Progenitor cell of endocrine pancreas (in vitro differentiated cells): ENCODE measurements at regions not wholly inside any gene's neighbourhood (a gene's known extent, or its start where the extent isn't known, plus 50 kb on each side); places are given as distances from the start of the nearest gene placed in this dataset.
A peak's percentile ranks its signal among the peaks of the same experiment; 100 is the strongest.
"Not testable (repeated sequence)": the region's sequence is repeated elsewhere in the genome, so short reads cannot be mapped to it uniquely, and the experiment has no call there.

ENCODE experiments used
- DNase-seq: peaks from one replicate; pipeline ENCODE4 v3.0.0; 2021; ENCODE audit warnings: low spot score; ENCODE audit not compliant: unreplicated experiment
- H3K27ac Mint-ChIP-seq: 2 replicates; pipeline ENCODE4 v1.8.0; 2021; ENCODE audit warnings: mild to moderate bottlenecking, moderate library complexity, mixed read lengths
- H3K27me3 Mint-ChIP-seq: 2 replicates; pipeline ENCODE4 v1.8.0; 2021; ENCODE audit warnings: mixed read lengths
- H3K36me3 Mint-ChIP-seq: 2 replicates; pipeline ENCODE4 v1.8.0; 2022; ENCODE audit warnings: mixed read lengths; ENCODE audit not compliant: insufficient read depth
- H3K4me1 Mint-ChIP-seq: 2 replicates; pipeline ENCODE4 v1.8.0; 2021; ENCODE audit warnings: low read depth, mixed read lengths
- H3K4me3 Mint-ChIP-seq: 2 replicates; pipeline ENCODE4 v1.8.0; 2021; ENCODE audit warnings: low read depth, mild to moderate bottlenecking, moderate library complexity, mixed read lengths
- H3K9me3 Mint-ChIP-seq: 2 replicates; pipeline ENCODE4 v1.8.0; 2021; ENCODE audit warnings: low read depth, mixed read lengths
- TF ChIP-seq, protein P1 (sequence below): fragments of 200-600 bp; sonication (generic); IDR thresholded peaks from one replicate; pipeline ENCODE4 v1.5.0; 2021; ENCODE audit warnings: antibody characterized with exemption, mild to moderate bottlenecking; ENCODE audit not compliant: unreplicated experiment

DNA sequence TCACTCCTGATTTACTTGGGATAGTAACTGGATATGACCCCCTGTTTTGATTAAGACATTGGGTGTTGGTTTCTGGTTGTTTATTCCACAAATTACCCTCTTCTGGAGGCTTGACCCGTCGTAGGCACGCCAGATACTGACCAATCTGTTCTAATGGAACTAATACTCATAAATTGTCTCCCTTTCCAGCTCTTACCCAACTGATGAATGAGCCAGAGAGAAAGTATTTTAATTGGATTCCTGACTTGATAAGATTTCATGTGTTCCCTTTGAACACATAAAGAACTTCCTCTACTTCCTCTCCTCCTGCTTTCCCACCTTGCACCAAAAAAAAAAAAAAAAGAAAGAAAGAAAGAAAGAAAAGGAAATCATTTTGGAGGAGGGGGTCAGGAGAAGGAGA lies 340.9 kb downstream of the PCNX1 start:
- DNase-seq = no peak
- Mint-ChIP-seq H3K27ac (peak overlapping the region; percentile 45), H3K4me3 (no peak overlapping the region), H3K4me1 (peaks cover 3% of the 10 kb centered on the region), H3K27me3 (no peaks in the 10 kb centered on the region), H3K36me3 (no peaks in the 10 kb centered on the region), H3K9me3 (peaks cover 8% of the 10 kb centered on the region)
- TF ChIP-seq, protein P1, sequence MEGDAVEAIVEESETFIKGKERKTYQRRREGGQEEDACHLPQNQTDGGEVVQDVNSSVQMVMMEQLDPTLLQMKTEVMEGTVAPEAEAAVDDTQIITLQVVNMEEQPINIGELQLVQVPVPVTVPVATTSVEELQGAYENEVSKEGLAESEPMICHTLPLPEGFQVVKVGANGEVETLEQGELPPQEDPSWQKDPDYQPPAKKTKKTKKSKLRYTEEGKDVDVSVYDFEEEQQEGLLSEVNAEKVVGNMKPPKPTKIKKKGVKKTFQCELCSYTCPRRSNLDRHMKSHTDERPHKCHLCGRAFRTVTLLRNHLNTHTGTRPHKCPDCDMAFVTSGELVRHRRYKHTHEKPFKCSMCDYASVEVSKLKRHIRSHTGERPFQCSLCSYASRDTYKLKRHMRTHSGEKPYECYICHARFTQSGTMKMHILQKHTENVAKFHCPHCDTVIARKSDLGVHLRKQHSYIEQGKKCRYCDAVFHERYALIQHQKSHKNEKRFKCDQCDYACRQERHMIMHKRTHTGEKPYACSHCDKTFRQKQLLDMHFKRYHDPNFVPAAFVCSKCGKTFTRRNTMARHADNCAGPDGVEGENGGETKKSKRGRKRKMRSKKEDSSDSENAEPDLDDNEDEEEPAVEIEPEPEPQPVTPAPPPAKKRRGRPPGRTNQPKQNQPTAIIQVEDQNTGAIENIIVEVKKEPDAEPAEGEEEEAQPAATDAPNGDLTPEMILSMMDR = no peak

DNA sequence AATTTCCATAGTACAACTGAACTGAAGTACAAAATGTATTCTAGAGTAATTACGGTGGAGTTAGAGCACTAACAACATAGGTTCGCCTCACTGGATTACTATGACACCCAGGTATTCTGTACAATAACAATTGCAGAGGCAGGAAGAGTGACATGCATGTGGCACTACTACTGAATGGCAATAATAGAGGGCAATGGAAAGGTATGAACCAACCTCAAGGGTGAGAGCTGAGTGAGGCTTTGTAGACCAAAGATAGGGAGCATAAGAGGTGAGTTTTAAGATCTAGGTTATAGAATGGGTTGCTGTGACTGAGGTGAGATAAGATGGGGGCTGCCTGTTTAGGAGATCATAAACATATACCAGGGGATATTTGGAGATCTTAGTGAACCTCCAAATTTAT lies 343.1 kb downstream of the PCNX1 start:
- Mint-ChIP-seq H3K27ac (no peak overlapping the region), H3K4me1 (peaks cover 3% of the 10 kb centered on the region), H3K36me3 (no peaks in the 10 kb centered on the region), H3K27me3 (no peaks in the 10 kb centered on the region), H3K4me3 (no peak overlapping the region), H3K9me3 (peaks cover 8% of the 10 kb centered on the region)
- TF ChIP-seq, protein P1 = no peak
- no peak for DNase-seq

DNA sequence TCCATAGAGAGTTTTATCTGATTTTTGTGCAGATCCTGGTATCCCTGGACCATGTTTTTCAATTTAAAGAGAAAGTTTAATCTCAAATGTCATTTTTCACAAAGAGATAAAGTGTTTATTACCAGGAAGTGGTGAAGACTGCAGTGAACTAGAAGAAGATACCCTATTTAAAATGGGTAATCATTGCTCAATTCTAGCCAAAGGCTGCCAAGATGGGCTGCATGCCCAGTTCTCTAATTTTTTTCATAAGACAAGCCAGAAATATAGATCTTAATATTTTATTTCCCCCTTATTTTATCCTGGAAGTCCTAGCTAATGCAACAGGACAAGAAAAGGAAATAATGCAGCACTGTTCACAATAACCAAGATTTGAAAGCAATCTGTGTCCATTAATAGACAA lies 343.5 kb downstream of the PCNX1 start:
- Mint-ChIP-seq H3K36me3 (no peaks in the 10 kb centered on the region), H3K4me3 (no peak overlapping the region)

DNA sequence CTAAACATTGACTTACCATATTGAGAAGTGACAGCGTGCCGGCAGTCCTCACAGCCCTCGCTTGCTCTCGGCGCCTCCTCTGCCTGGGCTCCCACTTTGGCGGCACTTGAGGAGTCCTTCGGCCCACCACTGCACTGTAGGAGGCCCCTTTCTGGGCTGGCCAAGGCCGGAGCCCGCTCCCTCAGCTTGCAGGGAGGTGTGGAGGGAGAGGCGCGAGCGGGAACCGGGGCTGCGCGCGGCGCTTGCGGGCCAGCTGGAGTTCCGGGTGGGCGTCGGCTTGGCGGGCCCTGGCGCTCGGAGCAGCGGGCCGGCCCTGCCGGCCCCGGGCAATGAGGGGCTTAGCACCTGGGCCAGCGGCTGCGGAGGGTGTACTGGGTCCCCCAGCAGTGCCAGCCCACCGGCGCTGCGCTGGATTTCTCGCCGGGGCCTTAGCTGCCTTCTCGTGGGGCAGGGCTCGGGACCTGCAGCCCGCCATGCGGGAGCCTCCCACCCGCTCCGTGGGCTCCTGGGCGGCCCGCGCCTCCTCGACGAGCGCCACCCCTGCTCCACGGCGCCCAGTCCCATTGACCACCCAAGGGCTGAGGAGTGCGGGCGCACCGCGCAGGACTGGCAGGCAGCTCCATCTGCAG lies 346.9 kb downstream of the PCNX1 start:
- not testable (repeated sequence) for H3K27me3 Mint-ChIP-seq, H3K27ac Mint-ChIP-seq, H3K36me3 Mint-ChIP-seq, H3K4me1 Mint-ChIP-seq, DNase-seq
- peak overlapping the region; percentile 15 for H3K4me3 Mint-ChIP-seq
- H3K9me3 Mint-ChIP-seq = peaks cover 12% of the 10 kb centered on the region

More for the DNA sequence above, 343.5 kb downstream of the PCNX1 start:
- peaks cover 3% of the 10 kb centered on the region for H3K4me1 Mint-ChIP-seq
- no peaks in the 10 kb centered on the region for H3K27me3 Mint-ChIP-seq
- H3K9me3 Mint-ChIP-seq = peaks cover 9% of the 10 kb centered on the region
- DNase-seq = no peak
- no peak overlapping the region for H3K27ac Mint-ChIP-seq
- TF ChIP-seq, protein P1 = no peak

DNA sequence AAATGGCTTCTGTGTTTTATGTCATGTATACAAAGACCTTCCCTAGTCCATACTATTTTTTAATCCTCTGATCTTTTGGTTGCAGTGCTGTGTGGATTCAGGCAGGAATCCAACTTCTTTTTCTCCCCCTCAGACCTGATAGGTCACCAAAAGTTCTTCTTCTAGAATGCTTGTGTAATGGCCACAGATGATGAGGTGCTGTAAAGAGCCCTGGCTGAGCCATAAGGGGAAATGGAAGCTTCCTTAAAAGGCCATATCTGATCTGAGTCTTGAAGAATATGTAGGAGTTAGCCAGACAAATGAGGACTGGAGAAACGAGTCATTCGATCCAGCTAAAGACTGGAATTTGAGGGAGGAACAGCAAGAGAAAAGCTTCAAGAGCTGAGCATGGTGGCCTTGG lies 353.9 kb downstream of the PCNX1 start:
- Mint-ChIP-seq H3K4me3 (no peak overlapping the region), H3K36me3 (no peaks in the 10 kb centered on the region), H3K27me3 (no peaks in the 10 kb centered on the region), H3K27ac (no peak overlapping the region), H3K9me3 (peaks cover 30% of the 10 kb centered on the region), H3K4me1 (no peaks in the 10 kb centered on the region)
- TF ChIP-seq, protein P1 = no peak
- DNase-seq = no peak

DNA sequence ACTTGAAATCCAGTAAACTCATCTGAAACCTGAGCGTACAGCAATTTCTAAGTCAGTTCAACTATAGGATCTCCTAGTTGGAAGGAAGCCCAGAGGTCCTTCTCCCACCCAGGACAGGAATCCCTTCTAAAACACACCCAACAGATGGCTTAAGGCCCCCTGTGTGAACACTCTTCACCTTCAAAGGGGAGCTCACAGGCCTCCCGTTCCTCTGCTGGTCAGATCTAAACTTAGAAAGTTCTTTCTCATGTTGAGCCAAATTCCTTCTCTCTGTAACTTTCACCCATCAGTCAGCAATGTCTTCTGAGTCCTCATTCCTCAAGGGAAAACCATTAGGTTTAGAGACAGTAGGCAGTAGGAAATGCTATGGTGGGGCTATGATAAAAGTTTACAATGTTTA lies 355.2 kb downstream of the PCNX1 start:
- TF ChIP-seq, protein P1 = no peak
- Mint-ChIP-seq H3K4me1 (no peaks in the 10 kb centered on the region), H3K36me3 (no peaks in the 10 kb centered on the region), H3K4me3 (no peak overlapping the region), H3K27ac (no peak overlapping the region), H3K9me3 (peaks cover 26% of the 10 kb centered on the region), H3K27me3 (no peaks in the 10 kb centered on the region)
- DNase-seq = no peak
